Psoas muscle (tissue), 7 donors: ENCODE measurements at regions not wholly inside any gene's neighbourhood (a gene's known extent, or its start where the extent isn't known, plus 50 kb on each side); places are given as distances from the start of the nearest gene placed in this dataset.

Source experiments
- ATAC-seq, 4 donors: fragments of 200-7000 bp; cut with Tn5 transposase; one replicate each; pipeline ENCODE4 v1.9.1; 2020; ENCODE audit warnings: moderate library complexity in 3 of 4, mild to moderate bottlenecking in 2 of 4
- DNase-seq, 2 donors: peaks; one replicate each; pipeline ENCODE4 v3.0.0-alpha.2; 2020
- H3K27ac ChIP-seq: fragments of 200-600 bp; one replicate; pipeline ENCODE4 v1.8.0; 2022
- H3K27me3 ChIP-seq, 3 donors: fragments of 200-600 bp in 1 of 3; one replicate each; pipeline versions ENCODE4 v1.6.1 to v1.8.0; 2013 to 2022; ENCODE audit warnings: low read length in 2 of 3, mild to moderate bottlenecking in 2 of 3, moderate library complexity in 1 of 3; ENCODE audit not compliant: insufficient read depth in 3 of 3
- H3K36me3 ChIP-seq, 2 donors: fragments of 200-600 bp in 1 of 2; one replicate each; pipeline versions ENCODE4 v1.6.1 to v1.8.0; 2013 to 2022; ENCODE audit warnings: low read depth in 1 of 2, mild to moderate bottlenecking in 1 of 2, moderate library complexity in 1 of 2; ENCODE audit not compliant: insufficient read depth in 1 of 2
- H3K4me1 ChIP-seq: fragments of 200-600 bp; one replicate; pipeline ENCODE4 v1.8.0; 2022
- H3K4me3 ChIP-seq: fragments of 200-600 bp; one replicate; pipeline ENCODE4 v1.8.0; 2022; ENCODE audit warnings: mild to moderate bottlenecking
- H3K9me3 ChIP-seq: fragments of 200-600 bp; one replicate; pipeline ENCODE4 v1.8.0; 2022
- WGBS, 3 donors: extraction: QIAGEN DNeasy Blood & Tissue Kit; methylation state at CpG; one replicate each; pipeline versions ENCODE4 v1.1.6 to v1.1.7; 2013; 5-methylcytosine and 5-hydroxymethylcytosine counted together
- intact Hi-C, 2 donors: fragments of 100-400 bp; cut with DNase I; formaldehyde crosslinking; loops; one replicate each; pipeline versions ENCODE4 v1.11.0 to v1.14.2; 2022
- TF ChIP-seq, protein P1 (sequence below): fragments of 200-600 bp; IDR thresholded peaks from one replicate; pipeline ENCODE4 v1.8.0; 2022; ENCODE audit warnings: antibody characterized with exemption
- donor health status: healthy with polysubstance abuse.
- donor health status: DM: no; HTN: no; CAD: no; lungs with moderate emphysema.
- donor health status: Bipolar disorder and iron deficiency.
- donor health status: healthy.
- donor health status: DM: yes; HTN: yes; CAD: no.
- donor health status: DM: no; HTN: no; CAD: no.
- donor health status: DM: yes; HTN: yes; CAD: no.

DNA sequence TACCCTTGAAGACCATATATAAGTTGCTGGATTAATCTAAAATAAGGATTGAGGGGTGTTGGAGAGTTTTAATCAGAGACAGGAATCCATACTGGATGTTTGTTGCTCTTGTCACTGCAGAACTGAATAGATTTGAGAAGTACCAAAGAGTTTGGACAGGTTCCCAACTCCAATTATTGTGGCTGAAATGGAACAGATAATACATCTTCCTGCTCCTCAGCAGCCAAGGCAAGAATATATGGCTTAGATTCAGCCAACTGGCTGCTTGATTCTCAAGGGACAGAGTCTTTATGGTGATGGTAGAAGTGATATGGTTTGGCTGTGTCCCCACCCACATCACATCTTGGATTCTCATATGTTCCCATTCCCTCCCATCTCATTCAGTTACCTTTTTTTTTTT, 97.0 kb upstream of the PDHA2 start:
- TF ChIP-seq, protein P1, sequence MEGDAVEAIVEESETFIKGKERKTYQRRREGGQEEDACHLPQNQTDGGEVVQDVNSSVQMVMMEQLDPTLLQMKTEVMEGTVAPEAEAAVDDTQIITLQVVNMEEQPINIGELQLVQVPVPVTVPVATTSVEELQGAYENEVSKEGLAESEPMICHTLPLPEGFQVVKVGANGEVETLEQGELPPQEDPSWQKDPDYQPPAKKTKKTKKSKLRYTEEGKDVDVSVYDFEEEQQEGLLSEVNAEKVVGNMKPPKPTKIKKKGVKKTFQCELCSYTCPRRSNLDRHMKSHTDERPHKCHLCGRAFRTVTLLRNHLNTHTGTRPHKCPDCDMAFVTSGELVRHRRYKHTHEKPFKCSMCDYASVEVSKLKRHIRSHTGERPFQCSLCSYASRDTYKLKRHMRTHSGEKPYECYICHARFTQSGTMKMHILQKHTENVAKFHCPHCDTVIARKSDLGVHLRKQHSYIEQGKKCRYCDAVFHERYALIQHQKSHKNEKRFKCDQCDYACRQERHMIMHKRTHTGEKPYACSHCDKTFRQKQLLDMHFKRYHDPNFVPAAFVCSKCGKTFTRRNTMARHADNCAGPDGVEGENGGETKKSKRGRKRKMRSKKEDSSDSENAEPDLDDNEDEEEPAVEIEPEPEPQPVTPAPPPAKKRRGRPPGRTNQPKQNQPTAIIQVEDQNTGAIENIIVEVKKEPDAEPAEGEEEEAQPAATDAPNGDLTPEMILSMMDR = no peak
- ATAC-seq (no peak), DNase-seq (no peak)
- no peaks in the 10 kb centered on the region for H3K36me3 ChIP-seq
- no peaks in the 10 kb centered on the region for H3K4me1 ChIP-seq
- H3K9me3 ChIP-seq = no peaks in the 10 kb centered on the region
- H3K27ac ChIP-seq = no peak overlapping the region
- H3K4me3 ChIP-seq = no peak overlapping the region
- intact Hi-C loops = no loop called here
- no peaks in the 10 kb centered on the region for H3K27me3 ChIP-seq

DNA sequence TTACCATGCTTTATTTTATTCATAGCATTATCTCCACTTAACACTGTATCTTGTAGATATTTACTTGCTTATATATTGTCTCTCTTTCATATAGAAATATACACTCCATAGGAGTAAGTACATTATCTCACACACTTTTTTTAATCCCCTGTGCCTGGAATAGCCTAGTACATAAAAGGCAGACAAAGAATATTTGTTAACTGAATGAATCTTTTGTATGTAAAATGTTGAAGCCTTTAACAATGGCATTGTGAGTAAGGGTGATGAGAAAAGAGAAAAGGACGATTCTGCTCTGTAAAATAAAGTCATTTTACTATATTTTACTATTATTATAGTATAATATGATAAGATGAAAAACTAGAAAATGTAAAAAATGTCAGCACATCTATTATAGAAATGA, 97.7 kb upstream of the PDHA2 start:
- TF ChIP-seq, protein P1 = no peak
- ATAC-seq (no peak), DNase-seq (no peak)
- no peaks in the 10 kb centered on the region for H3K36me3 ChIP-seq
- intact Hi-C loops = no loop called here
- H3K4me3 ChIP-seq = no peak overlapping the region
- H3K9me3 ChIP-seq = no peaks in the 10 kb centered on the region
- no peak overlapping the region for H3K27ac ChIP-seq
- 53 to 86% (median 72%) methylated on average over 1 of the region's 1 CpG for WGBS, 3 donors
- H3K27me3 ChIP-seq = no peaks in the 10 kb centered on the region
- no peaks in the 10 kb centered on the region for H3K4me1 ChIP-seq

- H3K4me3 ChIP-seq = no peak overlapping the region
- DNase-seq (no peak), ATAC-seq (no peak)
- no peaks in the 10 kb centered on the region for H3K4me1 ChIP-seq
- intact Hi-C loops = no loop called here
- no peaks in the 10 kb centered on the region for H3K27me3 ChIP-seq
- H3K27ac ChIP-seq = no peak overlapping the region
- no peaks in the 10 kb centered on the region for H3K36me3 ChIP-seq
- no peaks in the 10 kb centered on the region for H3K9me3 ChIP-seq
- TF ChIP-seq, protein P1 = no peak
These were observed 107.8 kb upstream of the PDHA2 start for GRCh38 chr4:95732061-95732460.

DNA sequence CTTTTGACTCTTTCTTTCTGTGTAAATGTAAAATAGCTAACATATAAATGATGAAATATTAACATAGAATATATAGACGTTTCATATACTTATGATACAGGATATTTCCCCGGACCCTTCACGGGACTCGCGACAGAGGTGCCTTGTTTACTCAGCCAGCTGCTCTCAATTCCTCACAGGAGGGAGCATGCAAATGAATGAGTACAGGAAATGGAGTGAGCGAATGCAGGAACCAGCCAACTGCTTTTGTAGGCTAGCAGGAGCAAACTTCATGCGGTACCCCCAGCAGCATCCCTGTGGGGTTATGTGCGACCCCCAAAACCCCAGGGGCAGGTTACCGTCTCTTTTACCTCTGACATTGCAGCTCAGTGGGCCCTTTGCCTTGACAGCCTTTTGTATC, 110.3 kb upstream of the PDHA2 start:
- 54 to 58% (median 55%) methylated on average over 9 of the region's 9 CpGs for WGBS, 3 donors
- no peak for DNase-seq
- Histone ChIP-seq H3K27me3 (no peaks in the 10 kb centered on the region), H3K4me1 (no peaks in the 10 kb centered on the region), H3K9me3 (no peaks in the 10 kb centered on the region), H3K27ac (no peak overlapping the region), H3K36me3 (no peaks in the 10 kb centered on the region), H3K4me3 (no peak overlapping the region)
- TF ChIP-seq, protein P1 = no peak
- intact Hi-C loops = no loop called here
- no peak for ATAC-seq

- H3K4me3 ChIP-seq = no peak overlapping the region
- DNase-seq = no peak
- 61 to 73% (median 70%) methylated on average over 3 of the region's 3 CpGs for WGBS, 3 donors
- intact Hi-C loops = no loop called here
- H3K27ac ChIP-seq = no peak overlapping the region
- H3K4me1 ChIP-seq = no peaks in the 10 kb centered on the region
- no peaks in the 10 kb centered on the region for H3K27me3 ChIP-seq
- no peaks in the 10 kb centered on the region for H3K9me3 ChIP-seq
- TF ChIP-seq, protein P1 = no peak
- no peaks in the 10 kb centered on the region for H3K36me3 ChIP-seq
- peak in 3 of 4 donors; percentile 40 to 63 (median 53) for ATAC-seq
These were observed 111.7 kb upstream of the PDHA2 start for GRCh38 chr4:95728145-95728544.
